Anterior cingulate cortex (tissue), 58 donors: ENCODE measurements at regions not wholly inside any gene's neighbourhood (a gene's known extent, or its start where the extent isn't known, plus 50 kb on each side); places are given as distances from the start of the nearest gene placed in this dataset.

Source experiments
- DNase-seq, 58 donors: peaks; one replicate each; lab custom pipeline; 2025; lab: John Stamatoyannopoulos, UW

GRCh38 chr11:111098091-111098490 lies 147.4 kb upstream of the POU2AF2 start:
- DNase-seq = no peak

DNA sequence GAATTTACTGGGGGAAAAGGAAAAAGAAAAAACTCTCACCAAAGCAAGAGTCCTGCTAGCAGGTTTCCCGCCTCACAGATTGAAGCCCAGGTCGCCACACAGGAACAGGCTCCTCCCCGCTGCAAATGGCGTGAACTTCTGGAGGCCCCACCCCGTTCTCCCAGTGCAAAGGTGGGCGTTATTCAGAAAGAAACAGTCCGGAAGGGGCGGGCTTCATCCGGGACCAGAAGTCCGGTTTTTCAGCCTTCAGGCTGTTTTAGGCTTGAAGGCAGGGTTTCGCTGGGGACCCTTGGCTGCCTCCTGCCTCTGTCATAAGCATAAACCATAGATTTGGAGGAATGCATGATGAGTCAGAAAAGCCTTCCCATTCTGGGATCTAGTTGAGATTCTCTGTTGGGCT lies 148.3 kb upstream of the POU2AF2 start:
- DNase-seq = no peak

DNA sequence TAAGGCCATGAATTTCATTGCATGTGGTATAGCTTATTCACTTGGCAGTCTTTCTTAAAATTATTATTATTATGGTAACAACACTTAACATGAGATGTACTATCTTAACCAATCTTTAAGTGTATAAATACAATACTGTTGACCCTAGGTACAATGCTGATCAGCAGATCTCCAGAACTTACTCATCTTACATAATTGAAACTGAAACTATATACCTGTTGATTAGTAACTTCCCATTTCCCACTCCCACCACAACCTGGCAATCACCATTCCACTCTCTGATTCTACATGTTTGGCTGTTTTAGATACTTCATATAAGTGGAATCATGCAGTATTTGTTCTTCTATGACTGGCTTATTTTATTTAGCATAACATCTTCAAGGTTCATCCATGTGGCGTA lies 150.2 kb upstream of the POU2AF2 start:
- no peak for DNase-seq

GRCh38 chr11:111093061-111093460 lies 152.5 kb upstream of the POU2AF2 start:
- no peak for DNase-seq

DNA sequence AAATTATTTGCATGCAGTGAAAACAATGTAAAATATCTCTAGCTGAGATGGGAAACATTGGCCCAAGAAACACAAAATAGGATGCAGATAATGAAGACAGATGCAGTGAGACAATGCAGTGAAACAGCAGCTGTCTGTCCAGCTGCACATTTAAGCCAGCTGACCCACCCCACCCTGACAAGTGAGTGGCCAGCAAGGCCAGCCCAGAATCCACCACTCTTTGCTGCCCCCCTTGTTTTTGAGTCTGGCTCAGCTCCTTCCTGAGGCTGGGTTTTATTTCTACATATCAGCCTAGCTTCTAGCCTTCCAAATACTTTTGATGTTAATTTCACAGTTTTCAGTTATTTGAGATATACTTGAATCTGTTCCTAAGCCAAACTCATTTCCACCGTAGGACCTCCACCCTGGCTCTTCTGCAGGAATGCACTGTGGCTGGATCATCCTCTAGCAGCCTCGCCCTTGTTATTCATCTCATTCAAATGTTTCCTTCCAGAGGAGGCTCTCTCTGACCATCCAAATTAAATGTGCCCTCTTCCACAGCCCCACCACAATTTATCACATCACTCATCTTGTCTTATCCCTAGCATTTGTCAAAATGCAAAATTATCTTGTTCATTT lies 154.1 kb upstream of the POU2AF2 start:
- no peak for DNase-seq

- DNase-seq = no peak
Measured at GRCh38 chr11:111089759-111090158, 155.8 kb upstream of the POU2AF2 start.

- DNase-seq = no peak
Measured at GRCh38 chr11:111088847-111089355, 156.6 kb upstream of the POU2AF2 start.

DNA sequence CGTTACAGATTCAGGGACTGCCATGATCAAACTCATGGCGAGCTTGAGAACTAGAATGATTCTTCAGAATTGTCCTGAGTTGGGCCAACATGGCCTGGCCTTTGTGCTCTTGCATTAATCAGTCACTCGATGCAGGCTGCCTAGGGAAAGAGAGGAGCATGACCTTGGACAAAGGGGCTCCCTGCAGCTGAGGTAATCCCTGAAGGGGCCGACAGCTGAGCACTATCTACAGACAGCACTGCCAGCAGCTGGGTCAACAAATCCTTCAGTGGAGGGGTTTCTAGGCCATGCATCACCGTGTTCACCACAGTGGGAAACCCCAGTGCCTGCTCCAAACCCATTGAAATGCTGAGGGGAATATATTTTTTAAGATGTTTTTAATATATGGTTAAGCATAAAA lies 159.5 kb upstream of the POU2AF2 start:
- DNase-seq = no peak

DNA sequence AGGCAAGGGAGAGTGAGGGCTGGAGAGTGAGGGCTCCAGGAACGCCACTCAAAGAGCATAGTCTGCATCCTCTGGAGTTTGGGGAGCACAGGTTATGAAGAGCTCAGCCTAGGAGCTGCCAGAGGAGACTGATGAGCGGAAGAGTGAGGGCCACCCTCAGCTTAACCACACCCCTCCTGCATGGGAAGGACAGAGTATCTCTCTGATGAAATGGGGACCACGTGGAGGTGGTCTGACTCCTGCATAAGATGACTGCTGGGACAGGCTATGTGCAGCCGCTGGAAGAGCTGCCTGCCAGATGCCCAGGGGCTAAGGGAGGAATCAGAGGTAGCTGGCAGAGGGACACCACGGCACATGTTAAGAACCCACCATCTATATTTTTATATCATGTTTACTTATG lies 162.9 kb upstream of the POU2AF2 start:
- no peak for DNase-seq

DNA sequence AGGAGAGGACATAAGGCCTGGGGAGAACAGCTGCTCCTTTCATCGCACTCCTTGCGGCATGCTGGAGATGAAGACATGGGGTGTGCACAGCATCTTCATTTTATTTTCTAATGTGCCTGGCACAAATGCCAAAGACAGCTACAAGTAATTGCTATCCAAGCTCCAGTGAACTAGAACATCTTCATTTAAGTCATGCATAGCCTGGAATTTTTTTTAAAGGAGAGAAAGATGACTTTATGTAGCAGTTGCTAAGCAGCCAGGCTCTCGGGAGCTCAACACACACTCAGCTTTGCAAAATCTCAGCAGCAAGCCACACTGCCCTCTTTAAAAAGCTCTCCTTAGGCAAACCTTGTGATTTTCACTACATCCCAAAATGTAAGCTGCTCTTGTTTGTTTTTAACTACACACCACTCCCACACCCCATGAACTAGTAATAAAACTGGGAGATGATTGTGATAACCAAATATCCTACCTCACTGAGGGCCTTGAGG lies 164.5 kb upstream of the POU2AF2 start:
- DNase-seq = peak in 29 of 58 donors; percentile 1 to 75 (median 37)

DNA sequence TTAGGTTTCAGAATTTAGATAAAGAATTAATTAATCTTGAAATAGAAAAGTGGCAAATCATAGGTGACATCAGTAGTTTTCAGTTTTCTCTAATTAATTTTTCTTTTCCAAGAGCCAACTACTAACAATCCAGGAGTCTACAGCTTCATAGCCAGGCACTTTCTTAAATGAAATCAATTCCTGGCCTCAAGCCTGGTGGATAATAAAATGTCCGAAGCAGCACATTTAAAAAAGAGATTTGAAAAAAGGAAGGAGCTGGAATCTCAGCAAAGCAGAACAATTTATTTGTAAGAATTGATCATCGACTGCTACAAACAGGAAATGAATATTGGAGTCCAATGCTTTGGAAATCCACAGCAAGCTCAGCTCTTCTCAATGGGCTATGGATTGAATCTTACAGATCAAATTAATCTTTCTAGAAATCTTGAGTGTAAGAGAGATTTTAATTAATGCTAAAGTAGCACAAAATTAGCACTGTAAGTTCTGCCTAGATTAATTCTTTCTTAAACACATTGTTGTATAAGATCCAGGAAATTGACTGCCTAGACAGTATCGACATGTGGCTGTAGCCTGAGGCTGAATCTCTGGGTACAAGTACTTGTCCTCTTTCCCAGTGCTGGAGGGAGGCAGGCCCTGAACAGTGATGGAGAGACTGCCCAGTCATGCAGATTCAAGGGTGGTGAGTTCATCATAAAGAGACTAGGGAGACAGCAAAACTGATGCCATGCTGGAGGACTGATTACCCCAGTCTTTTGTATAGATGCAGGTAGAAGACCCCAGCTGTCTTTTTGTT lies 167.8 kb upstream of the POU2AF2 start:
- DNase-seq = peak in 2 of 58 donors; percentile 2

DNA sequence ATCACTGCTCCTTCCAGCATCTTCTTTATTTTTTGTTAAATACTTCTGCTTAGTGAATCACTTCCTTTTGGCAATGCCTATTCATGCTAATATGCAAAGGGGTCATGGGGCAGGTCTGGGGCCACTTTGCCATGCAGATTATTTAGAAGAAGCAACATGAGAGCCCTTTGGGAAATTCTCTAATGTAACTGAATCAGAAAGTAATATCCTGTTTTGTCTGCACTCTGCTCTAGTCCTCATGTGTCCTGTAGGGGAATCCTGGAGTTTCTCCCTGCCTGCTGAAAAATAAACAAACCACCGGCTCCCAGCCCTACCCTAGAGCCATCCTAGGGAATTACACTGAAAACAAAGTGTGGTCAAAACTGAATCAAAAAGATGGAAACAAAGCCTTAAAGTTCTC lies 176.5 kb upstream of the POU2AF2 start:
- no peak for DNase-seq

- DNase-seq = no peak
Measured at GRCh38 chr11:111067994-111068393, 177.5 kb upstream of the POU2AF2 start.

DNA sequence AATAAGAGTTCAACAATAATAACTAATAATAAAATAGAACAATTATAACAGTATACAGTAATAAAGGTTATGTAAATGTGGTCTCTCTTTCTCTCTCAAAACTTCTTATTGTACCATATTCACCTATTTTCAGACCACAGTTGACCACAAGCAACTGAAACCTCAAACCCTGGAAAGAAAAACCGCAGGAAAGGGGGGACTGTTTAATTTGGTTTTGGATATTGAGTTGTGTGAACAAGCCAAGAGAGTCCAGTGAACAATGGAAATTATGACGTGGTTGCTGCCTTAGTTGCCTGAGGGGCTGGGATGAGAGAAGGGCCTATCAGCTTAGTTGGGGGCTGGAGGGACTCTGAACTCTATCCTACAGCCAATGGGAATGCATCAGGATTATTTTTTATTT lies 178.7 kb upstream of the POU2AF2 start:
- no peak for DNase-seq

DNA sequence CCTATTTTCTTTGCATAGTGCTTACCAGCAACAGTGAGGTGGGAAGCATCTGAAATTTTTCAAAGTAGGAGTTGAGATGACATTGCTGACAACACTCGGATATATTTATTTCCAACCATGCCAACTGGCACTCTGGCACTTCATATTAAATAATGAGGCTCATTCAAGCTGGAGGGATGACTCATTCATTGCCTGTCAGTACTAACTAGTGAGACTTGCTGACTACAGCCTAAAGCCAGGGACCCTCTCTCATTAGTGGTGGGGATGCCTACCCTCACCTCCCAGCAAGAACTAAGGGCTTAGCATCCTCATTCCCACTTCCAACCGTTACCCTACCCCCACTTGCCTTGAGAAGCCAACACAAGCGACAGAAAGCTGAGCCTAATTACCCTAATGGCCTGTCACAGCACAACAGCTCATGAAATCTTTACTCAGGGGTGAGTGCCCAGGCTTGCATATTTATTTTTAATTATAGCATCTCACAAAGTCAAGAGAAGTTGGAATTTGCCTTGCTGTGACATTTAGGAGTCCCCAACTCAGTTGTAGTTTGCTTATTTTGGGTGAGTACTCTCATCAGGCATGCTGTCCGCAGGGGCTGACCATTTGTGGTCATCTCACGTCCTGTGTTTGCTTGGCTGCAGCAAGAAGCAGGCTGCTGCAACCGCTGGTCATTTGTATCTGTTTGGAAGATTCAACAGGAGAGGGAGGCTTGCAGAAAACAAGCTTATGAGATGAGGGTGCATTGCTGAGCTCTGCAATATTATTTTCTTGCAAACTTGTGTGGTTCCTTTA lies 181.6 kb upstream of the POU2AF2 start:
- peak in 31 of 58 donors; percentile 4 to 48 (median 26) for DNase-seq

DNA sequence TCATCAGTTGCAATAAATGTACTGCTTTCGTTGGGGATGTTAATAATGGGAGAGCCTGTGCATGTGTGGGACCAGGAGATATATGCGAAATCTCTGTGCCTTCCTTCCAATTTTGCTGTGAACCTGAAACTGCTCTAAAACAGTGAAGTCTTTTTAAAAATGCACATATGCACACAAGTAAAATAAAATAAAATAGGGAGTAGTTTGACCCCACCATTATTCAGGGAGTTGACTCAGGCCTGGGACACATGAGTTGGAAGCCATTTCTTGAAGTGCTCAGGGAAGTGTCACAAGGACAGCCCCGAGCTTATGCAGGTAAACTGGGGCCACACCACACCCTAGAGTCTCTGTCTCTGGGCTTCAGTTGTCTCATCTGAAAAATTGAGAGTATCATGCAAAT lies 183.1 kb upstream of the POU2AF2 start:
- no peak for DNase-seq

- DNase-seq = no peak
Measured at GRCh38 chr11:111059726-111060125, 185.8 kb upstream of the POU2AF2 start.

DNA sequence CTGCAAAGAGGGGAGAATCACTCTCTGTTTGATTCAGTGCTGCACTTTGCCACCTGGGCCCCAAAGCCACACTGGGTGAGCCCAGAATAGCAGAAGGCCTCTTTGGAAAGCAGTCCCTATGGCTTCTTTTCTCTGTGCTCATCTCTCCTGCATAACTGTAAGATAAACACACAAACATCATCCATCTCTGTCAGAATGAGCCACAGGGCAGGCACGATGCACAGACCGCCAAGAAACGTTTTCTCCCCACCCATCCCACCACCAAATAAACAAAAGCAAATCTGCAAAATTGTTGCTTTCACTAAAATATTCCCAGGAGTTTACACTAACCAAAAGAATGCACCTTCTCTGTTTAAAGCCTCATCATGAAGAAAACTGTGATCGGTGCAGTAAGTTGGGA lies 196.4 kb upstream of the POU2AF2 start:
- DNase-seq = no peak

GRCh38 chr11:111047374-111047773 lies 198.2 kb upstream of the POU2AF2 start:
- no peak for DNase-seq

DNA sequence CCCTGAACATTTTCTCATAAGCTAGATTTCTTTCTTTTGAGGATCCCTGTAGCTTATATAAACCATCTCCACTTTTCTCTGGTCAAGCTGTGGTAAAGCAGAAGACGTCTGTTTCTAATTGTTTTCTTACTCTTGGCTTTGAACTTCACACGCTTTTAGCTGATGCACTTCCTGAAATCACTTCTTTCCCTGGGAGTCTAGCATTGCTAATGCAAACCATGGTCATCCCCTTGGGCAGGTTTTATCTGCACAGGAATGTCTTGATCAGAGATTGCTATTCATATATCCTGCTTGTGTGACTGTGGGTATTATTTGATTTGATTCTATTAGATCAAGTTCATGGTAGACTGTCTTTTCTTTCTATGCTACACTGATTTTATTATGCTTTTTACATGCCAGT lies 199.2 kb upstream of the POU2AF2 start:
- no peak for DNase-seq

- no peak for DNase-seq
Measured at GRCh38 chr11:111045874-111046273, 199.7 kb upstream of the POU2AF2 start.
